ENCODE measurements at regions not wholly inside any gene's neighbourhood (a gene's known extent, or its start where the extent isn't known, plus 50 kb on each side); places are given as distances from the start of the nearest gene placed in this dataset.

DNA sequence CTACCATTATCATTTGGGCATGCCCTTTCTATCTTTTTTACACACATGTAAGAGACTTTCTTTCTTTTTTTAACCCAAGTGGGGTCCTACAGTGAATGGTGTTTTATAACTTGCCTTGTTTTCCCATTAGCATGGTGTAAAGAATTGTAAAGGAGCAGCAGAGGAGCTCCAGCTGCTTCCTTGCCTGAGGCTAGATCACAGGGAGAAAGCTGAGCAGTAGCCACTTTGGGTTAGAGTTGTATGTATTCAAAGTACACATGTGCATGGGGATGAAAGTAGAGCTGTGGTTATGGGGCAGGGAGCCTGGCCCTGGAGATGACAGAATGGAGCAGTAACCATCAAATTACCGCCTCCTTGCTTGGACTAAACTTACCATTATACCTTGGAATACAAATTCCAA lies 231.1 kb upstream of the PDZRN3 start:
- no peak for TF ChIP-seq EZH2 (IDR thresholded peaks at IDR 0.05; ENCODE audit: borderline replicate concordance, low read length)
- TF ChIP-seq, protein P1, sequence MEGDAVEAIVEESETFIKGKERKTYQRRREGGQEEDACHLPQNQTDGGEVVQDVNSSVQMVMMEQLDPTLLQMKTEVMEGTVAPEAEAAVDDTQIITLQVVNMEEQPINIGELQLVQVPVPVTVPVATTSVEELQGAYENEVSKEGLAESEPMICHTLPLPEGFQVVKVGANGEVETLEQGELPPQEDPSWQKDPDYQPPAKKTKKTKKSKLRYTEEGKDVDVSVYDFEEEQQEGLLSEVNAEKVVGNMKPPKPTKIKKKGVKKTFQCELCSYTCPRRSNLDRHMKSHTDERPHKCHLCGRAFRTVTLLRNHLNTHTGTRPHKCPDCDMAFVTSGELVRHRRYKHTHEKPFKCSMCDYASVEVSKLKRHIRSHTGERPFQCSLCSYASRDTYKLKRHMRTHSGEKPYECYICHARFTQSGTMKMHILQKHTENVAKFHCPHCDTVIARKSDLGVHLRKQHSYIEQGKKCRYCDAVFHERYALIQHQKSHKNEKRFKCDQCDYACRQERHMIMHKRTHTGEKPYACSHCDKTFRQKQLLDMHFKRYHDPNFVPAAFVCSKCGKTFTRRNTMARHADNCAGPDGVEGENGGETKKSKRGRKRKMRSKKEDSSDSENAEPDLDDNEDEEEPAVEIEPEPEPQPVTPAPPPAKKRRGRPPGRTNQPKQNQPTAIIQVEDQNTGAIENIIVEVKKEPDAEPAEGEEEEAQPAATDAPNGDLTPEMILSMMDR (conservative IDR thresholded peaks at IDR 0.05 in 1 of 2, IDR thresholded peaks at IDR 0.05 in 1 of 2; ENCODE audit: extremely low read depth in 1 of 2, insufficient read depth in 1 of 2, low read depth in 1 of 2, low read length in 2 of 2), result no peak
